ENCODE measurements at regions not wholly inside any gene's neighbourhood (a gene's known extent, or its start where the extent isn't known, plus 50 kb on each side); places are given as distances from the start of the nearest gene placed in this dataset.

GRCh38 chr10:113333313-113333712, 219.5 kb upstream of the HABP2 start:
- in situ Hi-C loops (cut with MboI; ENCODE audit: low pct_unique_long_range_greater_than_20kb, low sequenced_read_pairs, unreplicated experiment) = no loop called here
- no peak for DNase-seq (ENCODE audit: low spot score)
- no peak for TF ChIP-seq CTCF (IDR thresholded peaks at IDR 0.05; ENCODE audit: extremely low read depth, insufficient read depth, missing control alignments)

GRCh38 chr10:113335592-113335991, 217.3 kb upstream of the HABP2 start:
- in situ Hi-C loops (cut with MboI; ENCODE audit: low pct_unique_long_range_greater_than_20kb, low sequenced_read_pairs, unreplicated experiment) = no loop called here
- no peak for TF ChIP-seq CTCF (IDR thresholded peaks at IDR 0.05; ENCODE audit: extremely low read depth, insufficient read depth, missing control alignments)
- DNase-seq (ENCODE audit: low spot score) = no peak

- DNase-seq (ENCODE audit: low spot score) = no peak
- TF ChIP-seq CTCF (IDR thresholded peaks at IDR 0.05; ENCODE audit: extremely low read depth, insufficient read depth, missing control alignments) = no peak
- in situ Hi-C loops (cut with MboI; ENCODE audit: low pct_unique_long_range_greater_than_20kb, low sequenced_read_pairs, unreplicated experiment) = no loop called here
Measured at GRCh38 chr10:113336549-113337130, 216.2 kb upstream of the HABP2 start.

- in situ Hi-C loops (cut with MboI; ENCODE audit: low pct_unique_long_range_greater_than_20kb, low sequenced_read_pairs, unreplicated experiment) = no loop called here
- no peak for TF ChIP-seq CTCF (IDR thresholded peaks at IDR 0.05; ENCODE audit: extremely low read depth, insufficient read depth, missing control alignments)
- DNase-seq (ENCODE audit: low spot score) = no peak
Measured at GRCh38 chr10:113337142-113337541, 215.7 kb upstream of the HABP2 start.

- no peak for TF ChIP-seq CTCF (IDR thresholded peaks at IDR 0.05; ENCODE audit: extremely low read depth, insufficient read depth, missing control alignments)
- in situ Hi-C loops (cut with MboI; ENCODE audit: low pct_unique_long_range_greater_than_20kb, low sequenced_read_pairs, unreplicated experiment) = no loop called here
- DNase-seq (ENCODE audit: low spot score) = no peak
Measured at GRCh38 chr10:113339121-113339520, 213.7 kb upstream of the HABP2 start.

GRCh38 chr10:113340282-113340681, 212.6 kb upstream of the HABP2 start:
- no peak for DNase-seq (ENCODE audit: low spot score)
- in situ Hi-C loops (cut with MboI; ENCODE audit: low pct_unique_long_range_greater_than_20kb, low sequenced_read_pairs, unreplicated experiment) = no loop called here
- TF ChIP-seq CTCF (IDR thresholded peaks at IDR 0.05; ENCODE audit: extremely low read depth, insufficient read depth, missing control alignments) = no peak

- no peak for DNase-seq (ENCODE audit: low spot score)
- TF ChIP-seq CTCF (IDR thresholded peaks at IDR 0.05; ENCODE audit: extremely low read depth, insufficient read depth, missing control alignments) = no peak
- in situ Hi-C loops (cut with MboI; ENCODE audit: low pct_unique_long_range_greater_than_20kb, low sequenced_read_pairs, unreplicated experiment) = no loop called here
Measured at GRCh38 chr10:113341138-113341537, 211.7 kb upstream of the HABP2 start.
